Activated CD8-positive, alpha-beta memory T cell treated with anti-CD3 and anti-CD28 coated beads, Interleukin-2, amount 50 U/mL, for 24 hours (primary cell): ENCODE measurements at regions not wholly inside any gene's neighbourhood (a gene's known extent, or its start where the extent isn't known, plus 50 kb on each side); places are given as distances from the start of the nearest gene placed in this dataset.

Source experiments
- DNase-seq: peaks from one replicate; pipeline ENCODE4 v3.0.0-alpha.2; 2020; ENCODE audit errors: extremely low read depth

- no peak for DNase-seq
These were observed 549.5 kb upstream of the ARGLU1 start for GRCh38 chr13:107117327-107118012.

GRCh38 chr13:107113387-107113786 lies 545.5 kb upstream of the ARGLU1 start:
- DNase-seq: no peak

GRCh38 chr13:107111248-107111647 lies 543.3 kb upstream of the ARGLU1 start:
- DNase-seq: no peak

- no peak for DNase-seq
These were observed 536.7 kb upstream of the ARGLU1 start for GRCh38 chr13:107104631-107105030.

GRCh38 chr13:107102676-107103075 lies 534.7 kb upstream of the ARGLU1 start:
- DNase-seq: no peak

- no peak for DNase-seq
These were observed 531.7 kb upstream of the ARGLU1 start for GRCh38 chr13:107099661-107100060.

GRCh38 chr13:107097916-107098315 lies 530.0 kb upstream of the ARGLU1 start:
- no peak for DNase-seq

- no peak for DNase-seq
These were observed 527.9 kb upstream of the ARGLU1 start for GRCh38 chr13:107095876-107096275.

GRCh38 chr13:107091861-107092260 lies 523.9 kb upstream of the ARGLU1 start:
- no peak for DNase-seq

- DNase-seq: no peak
These were observed 523.5 kb upstream of the ARGLU1 start for GRCh38 chr13:107091428-107091827.

- DNase-seq: no peak
These were observed 520.1 kb upstream of the ARGLU1 start for GRCh38 chr13:107088061-107088460.

GRCh38 chr13:107079423-107080049 lies 511.6 kb upstream of the ARGLU1 start:
- no peak for DNase-seq

GRCh38 chr13:107078229-107078765 lies 510.4 kb upstream of the ARGLU1 start:
- no peak for DNase-seq

- no peak for DNase-seq
These were observed 508.9 kb upstream of the ARGLU1 start for GRCh38 chr13:107076801-107077200.

GRCh38 chr13:107075576-107075975 lies 507.6 kb upstream of the ARGLU1 start:
- DNase-seq: no peak

- DNase-seq: no peak
These were observed 502.9 kb upstream of the ARGLU1 start for GRCh38 chr13:107070792-107071191.

GRCh38 chr13:107069108-107069776 lies 501.3 kb upstream of the ARGLU1 start:
- DNase-seq: no peak

GRCh38 chr13:107067381-107067780 lies 499.4 kb upstream of the ARGLU1 start:
- DNase-seq: no peak

GRCh38 chr13:107066355-107066754 lies 498.4 kb upstream of the ARGLU1 start:
- no peak for DNase-seq

GRCh38 chr13:107065036-107065435 lies 497.1 kb upstream of the ARGLU1 start:
- no peak for DNase-seq

- DNase-seq: no peak
These were observed 489.2 kb upstream of the ARGLU1 start for GRCh38 chr13:107057028-107057631.
